Prostate gland (tissue), 2 donors: ENCODE measurements at regions not wholly inside any gene's neighbourhood (a gene's known extent, or its start where the extent isn't known, plus 50 kb on each side); places are given as distances from the start of the nearest gene placed in this dataset.

Experiments used
- POLR2A ChIP-seq: fragments of 450-650 bp; IDR thresholded peaks from one replicate; pipeline ENCODE4 v1.6.1; 2016; ENCODE audit warnings: antibody characterized with exemption, mild to moderate bottlenecking
- POLR2AphosphoS5 ChIP-seq: sonication (generic); formaldehyde crosslinking; IDR thresholded peaks from one replicate; pipeline ENCODE4 v1.6.1; 2017; ENCODE audit warnings: antibody characterized with exemption
- TF ChIP-seq, protein P1 (sequence below), 4 experiments: fragments of 200-600 bp in 2 of 4; fragments of 450-650 bp in 2 of 4; sonication (generic) in 2 of 4; IDR thresholded peaks; 1 replicate in 3 of 4; 2 replicates in 1 of 4; pipeline ENCODE4 v1.5.1; 2016 to 2019; ENCODE audit warnings: antibody characterized with exemption in 4 of 4, mild to moderate bottlenecking in 2 of 4, moderate library complexity in 2 of 4

DNA sequence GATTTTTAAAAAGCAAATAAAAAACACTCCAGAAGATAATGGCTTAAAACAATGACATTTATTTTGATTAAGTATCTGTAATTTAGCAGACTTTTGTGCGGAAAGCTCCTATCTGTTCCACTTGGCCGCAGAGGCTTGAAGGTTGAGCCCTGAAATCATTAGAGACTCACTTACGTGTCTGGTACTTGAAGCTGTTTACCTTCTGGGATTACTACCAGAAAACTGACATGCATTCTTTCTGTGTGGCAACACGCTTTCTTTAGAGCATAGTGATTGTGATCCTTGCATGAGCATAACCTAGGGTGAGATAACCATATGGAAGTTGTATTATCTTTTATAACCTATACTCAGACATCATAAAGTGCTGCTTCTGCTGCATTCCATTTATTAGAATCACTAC, 298.5 kb downstream of the SI start:
- TF ChIP-seq, protein P1, sequence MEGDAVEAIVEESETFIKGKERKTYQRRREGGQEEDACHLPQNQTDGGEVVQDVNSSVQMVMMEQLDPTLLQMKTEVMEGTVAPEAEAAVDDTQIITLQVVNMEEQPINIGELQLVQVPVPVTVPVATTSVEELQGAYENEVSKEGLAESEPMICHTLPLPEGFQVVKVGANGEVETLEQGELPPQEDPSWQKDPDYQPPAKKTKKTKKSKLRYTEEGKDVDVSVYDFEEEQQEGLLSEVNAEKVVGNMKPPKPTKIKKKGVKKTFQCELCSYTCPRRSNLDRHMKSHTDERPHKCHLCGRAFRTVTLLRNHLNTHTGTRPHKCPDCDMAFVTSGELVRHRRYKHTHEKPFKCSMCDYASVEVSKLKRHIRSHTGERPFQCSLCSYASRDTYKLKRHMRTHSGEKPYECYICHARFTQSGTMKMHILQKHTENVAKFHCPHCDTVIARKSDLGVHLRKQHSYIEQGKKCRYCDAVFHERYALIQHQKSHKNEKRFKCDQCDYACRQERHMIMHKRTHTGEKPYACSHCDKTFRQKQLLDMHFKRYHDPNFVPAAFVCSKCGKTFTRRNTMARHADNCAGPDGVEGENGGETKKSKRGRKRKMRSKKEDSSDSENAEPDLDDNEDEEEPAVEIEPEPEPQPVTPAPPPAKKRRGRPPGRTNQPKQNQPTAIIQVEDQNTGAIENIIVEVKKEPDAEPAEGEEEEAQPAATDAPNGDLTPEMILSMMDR (IDR thresholded peaks at IDR 0.05), result no peak
- TF ChIP-seq POLR2AphosphoS5 (no peak), POLR2A (no peak)
